ENCODE measurements at regions not wholly inside any gene's neighbourhood (a gene's known extent, or its start where the extent isn't known, plus 50 kb on each side); places are given as distances from the start of the nearest gene placed in this dataset.

DNA sequence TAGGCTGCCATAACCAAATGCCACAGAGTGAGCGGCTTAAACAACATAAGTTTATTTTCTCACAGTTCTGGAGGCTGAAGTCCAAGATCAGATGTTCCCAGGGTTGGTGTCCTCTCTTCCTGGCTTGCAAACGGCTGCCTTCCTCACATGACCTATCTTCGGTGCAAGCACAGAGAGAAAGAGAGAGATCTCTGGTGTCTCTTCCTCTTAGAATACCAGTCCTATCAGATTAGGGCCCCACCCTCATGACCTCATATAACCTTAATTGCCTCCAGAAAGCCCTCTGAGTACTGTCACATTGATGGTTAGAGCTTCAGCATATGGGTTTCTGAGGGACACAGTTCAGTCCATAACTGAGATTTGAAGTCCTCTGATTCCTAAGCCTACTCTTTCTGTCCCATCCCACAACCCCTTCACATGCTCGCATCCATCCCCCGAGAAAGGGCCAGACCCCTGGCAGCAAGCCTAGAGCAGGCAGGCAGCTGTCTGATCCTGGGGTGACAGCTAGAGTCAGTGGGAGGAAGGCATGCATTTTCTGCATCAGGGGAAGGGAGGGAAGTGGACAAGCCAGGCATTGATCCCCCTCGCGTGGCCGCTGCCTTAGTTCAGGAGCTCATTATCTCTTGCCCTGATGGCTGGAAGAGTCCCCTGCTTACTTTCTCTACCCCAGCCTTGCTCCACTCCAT lies 114.1 kb downstream of the FAR1 start:
- H3K4me3 ChIP-seq (replicated peaks in 1 of 3; ENCODE audit: low read depth in 2 of 3, low read length in 3 of 3), result no peak overlapping the region
- H3K4me1 ChIP-seq (ENCODE audit: control insufficient read depth in 1 of 2, insufficient read depth in 2 of 2, low read length in 2 of 2), result no peaks in the 10 kb centered on the region
- no peak overlapping the region for H2AFZ ChIP-seq (ENCODE audit: insufficient read depth, low read depth, low read length, poor library complexity, severe bottlenecking)
- H3K27ac Mint-ChIP-seq, result no peak overlapping the region
- no peaks in the 10 kb centered on the region for H3K36me3 ChIP-seq (replicated peaks in 1 of 2; ENCODE audit: control insufficient read depth in 1 of 2, insufficient read depth in 2 of 2, low read length in 2 of 2)
- H3K27ac ChIP-seq (ENCODE audit: low read depth in 1 of 2, low read length in 2 of 2), result no peak overlapping the region
- H3K27me3 ChIP-seq (ENCODE audit: control insufficient read depth in 2 of 2, insufficient read depth in 2 of 2, low read length in 2 of 2), result no peaks in the 10 kb centered on the region
- H3K4me2 ChIP-seq (replicated peaks; ENCODE audit: extremely low read depth, low read length, poor library complexity, severe bottlenecking), result no peak overlapping the region
- no peaks in the 10 kb centered on the region for H3K9me3 Mint-ChIP-seq
- no peaks in the 10 kb centered on the region for H3K9me3 ChIP-seq (replicated peaks in 1 of 2; ENCODE audit: control insufficient read depth in 1 of 2, insufficient read depth in 1 of 2, low read length in 2 of 2)
- H3K4me3 Mint-ChIP-seq, result no peak overlapping the region
- H4K20me1 ChIP-seq (ENCODE audit: insufficient read depth, low read length), result no peaks in the 10 kb centered on the region
- no peak for DNase-seq
- peaks cover 0 to 5% (median 3%) of the 10 kb centered on the region in 3 donors for H3K27me3 Mint-ChIP-seq (ENCODE audit: low read depth in 3 of 3)
- no peaks in the 10 kb centered on the region for H3K36me3 Mint-ChIP-seq
- intact Hi-C loops (cut with micrococcal nuclease), result no loop called here
- H3K4me1 Mint-ChIP-seq, result no peaks in the 10 kb centered on the region
- 91% methylated on average over 4 of the region's 8 CpGs for WGBS (ENCODE audit: insufficient coverage)
- H3K79me2 ChIP-seq (ENCODE audit: insufficient read depth, low read length), result no peaks in the 10 kb centered on the region
- H3K9ac ChIP-seq (ENCODE audit: insufficient read depth, low read length, poor library complexity, severe bottlenecking), result no peak overlapping the region
- no peak for TF ChIP-seq CTCF (IDR thresholded peaks at IDR 0.05)

GRCh38 chr11:13784441-13784840 lies 116.0 kb downstream of the FAR1 start:
- no peaks in the 10 kb centered on the region for H3K4me1 ChIP-seq (ENCODE audit: control insufficient read depth in 1 of 2, insufficient read depth in 2 of 2, low read length in 2 of 2)
- H2AFZ ChIP-seq (ENCODE audit: insufficient read depth, low read depth, low read length, poor library complexity, severe bottlenecking), result no peak overlapping the region
- 97% methylated on average over 2 of the region's 3 CpGs for WGBS (ENCODE audit: insufficient coverage)
- H3K4me3 ChIP-seq (replicated peaks in 1 of 3; ENCODE audit: low read depth in 2 of 3, low read length in 3 of 3), result no peak overlapping the region
- TF ChIP-seq CTCF (IDR thresholded peaks at IDR 0.05), result no peak
- DNase-seq, result no peak
- no peak overlapping the region for H3K27ac ChIP-seq (ENCODE audit: low read depth in 1 of 2, low read length in 2 of 2)
- H3K36me3 Mint-ChIP-seq, result no peaks in the 10 kb centered on the region
- no peak overlapping the region for H3K4me2 ChIP-seq (replicated peaks; ENCODE audit: extremely low read depth, low read length, poor library complexity, severe bottlenecking)
- H3K27me3 ChIP-seq (ENCODE audit: control insufficient read depth in 2 of 2, insufficient read depth in 2 of 2, low read length in 2 of 2), result no peaks in the 10 kb centered on the region
- H3K79me2 ChIP-seq (ENCODE audit: insufficient read depth, low read length), result no peaks in the 10 kb centered on the region
- H3K9ac ChIP-seq (ENCODE audit: insufficient read depth, low read length, poor library complexity, severe bottlenecking), result no peak overlapping the region
- intact Hi-C loops (cut with micrococcal nuclease), result no loop called here
- H3K9me3 Mint-ChIP-seq, result no peaks in the 10 kb centered on the region
- no peak overlapping the region for H3K27ac Mint-ChIP-seq
- H3K27me3 Mint-ChIP-seq (ENCODE audit: low read depth in 3 of 3), result peaks cover 0 to 3% (median 1%) of the 10 kb centered on the region in 3 donors
- H3K4me1 Mint-ChIP-seq, result no peaks in the 10 kb centered on the region
- H3K9me3 ChIP-seq (replicated peaks in 1 of 2; ENCODE audit: control insufficient read depth in 1 of 2, insufficient read depth in 1 of 2, low read length in 2 of 2), result no peaks in the 10 kb centered on the region
- no peaks in the 10 kb centered on the region for H4K20me1 ChIP-seq (ENCODE audit: insufficient read depth, low read length)
- H3K4me3 Mint-ChIP-seq, result no peak overlapping the region
- no peaks in the 10 kb centered on the region for H3K36me3 ChIP-seq (replicated peaks in 1 of 2; ENCODE audit: control insufficient read depth in 1 of 2, insufficient read depth in 2 of 2, low read length in 2 of 2)

All from CD14-positive monocyte (primary cell).